Heart left ventricle (tissue), 13 donors: ENCODE measurements at regions not wholly inside any gene's neighbourhood (a gene's known extent, or its start where the extent isn't known, plus 50 kb on each side); places are given as distances from the start of the nearest gene placed in this dataset.

ENCODE experiments used
- CTCF ChIP-seq, 12 donors: fragments of 200-600 bp; sonication (generic) in 4 of 12; IDR thresholded peaks; one replicate each; pipeline versions ENCODE4 v1.5.0 to v1.8.0; 2018 to 2022; ENCODE audit warnings: antibody characterized with exemption in 12 of 12, mild to moderate bottlenecking in 5 of 12
- POLR2A ChIP-seq, 2 donors: fragments of 450-650 bp; IDR thresholded peaks; one replicate each; pipeline ENCODE4 v1.6.1; 2017; ENCODE audit warnings: antibody characterized with exemption in 2 of 2, mild to moderate bottlenecking in 2 of 2, moderate library complexity in 2 of 2
- donor health status: ischemic (EF 13 %, LVEDD 7.1; RV severe dilation, severe dysfunction).
- donor health status: DM: no; HTN: yes; CAD: no.
- donor health status: DM: no; HTN: no; CAD: no.
- donor health status: ischemic (EF 25% LVEDD 6.9; RV normal size, moderate dysfunction).
- donor health status: ischemic (EF 25% LVEDD 5.7; RV mildly dilated, moderate dysfunction).
- donor health status: ischemic (EF 35%, LVEDD 5.7; RV mildly dilated, moderate dysfunction).
- donor health status: nonischemic (EF 11% LVEDD 7.7; RV severe dilation, severe dysfunction).
- donor health status: DM: yes; HTN: yes; CAD: no.
- donor health status: PGD.
- donor health status: ischemic (EF 29% LVEDD 5.4; RV normal size, mild dysfunction).
- donor health status: nonischemic (EF 23%, LVEDD 6.1; RV moderate dilation, normal function).

- no peak for TF ChIP-seq CTCF (IDR thresholded peaks at IDR 0.05)
- no peak for TF ChIP-seq POLR2A (IDR thresholded peaks at IDR 0.05)
Measured at GRCh38 chr3:117995842-117996437, 1038.7 kb downstream of the IGSF11 start.
